A673 (cell line): ENCODE measurements at regions not wholly inside any gene's neighbourhood (a gene's known extent, or its start where the extent isn't known, plus 50 kb on each side); places are given as distances from the start of the nearest gene placed in this dataset.
A peak's percentile ranks its signal among the peaks of the same experiment; 100 is the strongest.

Experiments
- BruUV-seq: library from RNA; stranded (reverse); fragments of 400-500 nt; replicated peaks from 2 replicates; lab custom pipeline; 2021; lab: Mats Ljungman, UMichigan
- CTCF ChIA-PET: fragments of 300-600 bp; sonication (Branson Sonifier 250); formaldehyde crosslinking; loops from one replicate; lab custom pipeline; 2022; ENCODE audit warnings: antibody characterized with exemption; lab: Charles Lee
- POLR2A ChIA-PET: fragments of 300-600 bp; sonication (Branson Sonifier 250); formaldehyde crosslinking; loops from one replicate; lab custom pipeline; 2022; ENCODE audit warnings: antibody characterized with exemption; ENCODE audit not compliant: low non-redundant PET; lab: Charles Lee
- DNase-seq: peaks from one replicate; pipeline ENCODE4 v3.0.0-alpha.2; 2015; ENCODE audit warnings: low spot score
- H3K27ac ChIP-seq: fragments of 200-600 bp; sonication (generic); 2 replicates; pipeline ENCODE4 v1.5.1; 2016; ENCODE audit warnings: mixed run types, low read depth, mild to moderate bottlenecking, mixed read lengths, antibody characterized with exemption, low read length; ENCODE audit not compliant: poor library complexity, severe bottlenecking
- H3K27me3 ChIP-seq: fragments of 200-600 bp; sonication (generic); replicated peaks from 2 replicates; pipeline ENCODE4 v1.6.1; 2017; ENCODE audit warnings: mixed run types, low read depth, mild to moderate bottlenecking, mixed read lengths, antibody characterized with exemption, low read length; ENCODE audit not compliant: insufficient read depth, poor library complexity
- H3K36me3 ChIP-seq: fragments of 200-600 bp; sonication (generic); 2 replicates; pipeline ENCODE4 v1.6.1; 2016; ENCODE audit warnings: mixed run types, mild to moderate bottlenecking, mixed read lengths, antibody characterized with exemption, low read length; ENCODE audit not compliant: insufficient read depth, poor library complexity, severe bottlenecking
- H3K4me1 ChIP-seq: fragments of 200-600 bp; sonication (generic); 2 replicates; pipeline ENCODE4 v1.6.1; 2017; ENCODE audit warnings: mixed run types, mild to moderate bottlenecking, mixed read lengths, antibody characterized with exemption, low read length; ENCODE audit not compliant: insufficient read depth, poor library complexity, severe bottlenecking
- H3K4me3 ChIP-seq: fragments of 200-600 bp; sonication (generic); 2 replicates; pipeline ENCODE4 v1.5.1; 2016; ENCODE audit warnings: low read depth, mixed run types, mild to moderate bottlenecking, mixed read lengths, low read length; ENCODE audit not compliant: poor library complexity, severe bottlenecking
- H3K9me3 ChIP-seq: fragments of 200-600 bp; sonication (generic); 2 replicates; pipeline ENCODE4 v1.6.1; 2016; ENCODE audit warnings: mixed run types, low read depth, mild to moderate bottlenecking, mixed read lengths, antibody characterized with exemption, low read length; ENCODE audit not compliant: poor library complexity, severe bottlenecking
- CTCF ChIP-seq: fragments of 300-800, 200-600 bp; sonication (generic); conservative IDR thresholded peaks from 2 replicates; pipeline ENCODE4 v1.5.1; 2017; ENCODE audit warnings: low read depth, mild to moderate bottlenecking, antibody characterized with exemption, low read length, moderate library complexity, mixed read lengths
- EZH2 ChIP-seq: fragments of 200-600 bp; sonication (generic); IDR thresholded peaks from 2 replicates; pipeline ENCODE4 v1.6.1; 2017; ENCODE audit warnings: borderline replicate concordance, low read depth, mild to moderate bottlenecking, mixed read lengths, antibody characterized with exemption, low read length; ENCODE audit not compliant: poor library complexity, severe bottlenecking
- intact Hi-C: fragments of 100-400 bp; cut with micrococcal nuclease; formaldehyde crosslinking; loops from one replicate; pipeline ENCODE4 v1.10.0; 2022; ENCODE audit not compliant: unreplicated experiment

- H3K27me3 ChIP-seq: no peaks in the 10 kb centered on the region
- no peak overlapping the region for H3K4me3 ChIP-seq
- POLR2A ChIA-PET: no interaction called here
- H3K36me3 ChIP-seq: no peaks in the 10 kb centered on the region
- TF ChIP-seq EZH2: no peak
- no peak for TF ChIP-seq CTCF
- H3K4me1 ChIP-seq: no peaks in the 10 kb centered on the region
- H3K9me3 ChIP-seq: no peaks in the 10 kb centered on the region
- CTCF ChIA-PET: no interaction called here
- no peak for DNase-seq
- intact Hi-C loops: no loop called here
- H3K27ac ChIP-seq: no peak overlapping the region
- BruUV-seq: no TSS peak
Observed at GRCh38 chr1:219113261-219113660, 60.4 kb upstream of the LYPLAL1 start.

GRCh38 chr1:219114014-219114413, 59.7 kb upstream of the LYPLAL1 start:
- POLR2A ChIA-PET: no interaction called here

GRCh38 chr1:219119839-219120238, 53.8 kb upstream of the LYPLAL1 start:
- POLR2A ChIA-PET: no interaction called here
- Histone ChIP-seq H3K4me1 (peaks cover 32% of the 10 kb centered on the region), H3K36me3 (no peaks in the 10 kb centered on the region), H3K27me3 (no peaks in the 10 kb centered on the region), H3K27ac (no peak overlapping the region), H3K9me3 (no peaks in the 10 kb centered on the region), H3K4me3 (no peak overlapping the region)
- intact Hi-C loops: no loop called here
- CTCF ChIA-PET: no interaction called here
- DNase-seq: peak; percentile 2
- TF ChIP-seq EZH2: no peak
- no peak for TF ChIP-seq CTCF
- no TSS peak for BruUV-seq

More at GRCh38 chr1:219114014-219114413, 59.7 kb upstream of the LYPLAL1 start:
- no peaks in the 10 kb centered on the region for H3K36me3 ChIP-seq
- intact Hi-C loops: no loop called here
- H3K4me1 ChIP-seq: no peaks in the 10 kb centered on the region
- no peaks in the 10 kb centered on the region for H3K9me3 ChIP-seq
- H3K4me3 ChIP-seq: no peak overlapping the region
- TF ChIP-seq EZH2 (no peak), CTCF (no peak)
- BruUV-seq: no TSS peak
- CTCF ChIA-PET: no interaction called here
- H3K27me3 ChIP-seq: no peaks in the 10 kb centered on the region
- DNase-seq: no peak
- H3K27ac ChIP-seq: no peak overlapping the region
